Keratinocyte (primary cell): ENCODE measurements at regions not wholly inside any gene's neighbourhood (a gene's known extent, or its start where the extent isn't known, plus 50 kb on each side); places are given as distances from the start of the nearest gene placed in this dataset.

Experiments used
- DNase-seq: peaks from one replicate; pipeline ENCODE4 v3.0.0-alpha.2; 2011; ENCODE audit warnings: low read depth, missing footprints, low spot score
- FAIRE-seq: peaks from 2 replicates; lab custom pipeline; 2011; peaks lifted over from hg19 to GRCh38; lab: Jason Lieb, UNC
- H2AFZ ChIP-seq: 2 replicates; pipeline ENCODE4 v1.6.0; 2012; ENCODE audit warnings: low read length, control low read depth, inconsistent platforms; ENCODE audit not compliant: control insufficient read depth
- H3K27ac ChIP-seq: 2 replicates; pipeline ENCODE4 v1.5.1; 2011; ENCODE audit warnings: low read length; ENCODE audit not compliant: control insufficient read depth, insufficient read depth
- H3K27me3 ChIP-seq: 3 replicates; pipeline ENCODE4 v1.6.0; 2011; ENCODE audit warnings: low read length; ENCODE audit not compliant: control insufficient read depth, insufficient read depth; ENCODE audit errors: extremely low read depth
- H3K36me3 ChIP-seq, 2 experiments: 2 replicates in 1 of 2; 3 replicates in 1 of 2; pipeline ENCODE4 v1.5.1; 2011; ENCODE audit warnings: low read length in 2 of 2, mild to moderate bottlenecking in 1 of 2; ENCODE audit not compliant: control insufficient read depth in 2 of 2, insufficient read depth in 2 of 2; ENCODE audit errors: extremely low read depth in 1 of 2
- H3K4me1 ChIP-seq: 3 replicates; pipeline ENCODE4 v1.5.1; 2011; ENCODE audit warnings: low read length; ENCODE audit not compliant: control insufficient read depth, insufficient read depth; ENCODE audit errors: extremely low read depth
- H3K4me2 ChIP-seq: 3 replicates; pipeline ENCODE4 v1.6.0; 2011; ENCODE audit warnings: low read depth, low read length; ENCODE audit not compliant: control insufficient read depth, insufficient read depth; ENCODE audit errors: extremely low read depth
- H3K4me3 ChIP-seq, 3 experiments: fragments of 200-600 bp in 1 of 3; sonication (generic) in 1 of 3; 2 replicates in 2 of 3; 3 replicates in 1 of 3; pipeline ENCODE4 v1.5.1; 2011 to 2016; ENCODE audit warnings: low read length in 3 of 3, mild to moderate bottlenecking in 3 of 3, control low read depth in 2 of 3, inconsistent platforms in 1 of 3, low read depth in 1 of 3, mixed read lengths in 1 of 3, mixed run types in 1 of 3, moderate library complexity in 1 of 3; ENCODE audit not compliant: control insufficient read depth in 2 of 3, insufficient read depth in 2 of 3; ENCODE audit errors: extremely low read depth in 1 of 3
- H3K79me2 ChIP-seq: 2 replicates; pipeline ENCODE4 v1.6.0; 2012; ENCODE audit warnings: low read length; ENCODE audit not compliant: control insufficient read depth, insufficient read depth
- H3K9ac ChIP-seq: 3 replicates; pipeline ENCODE4 v1.6.0; 2011; ENCODE audit warnings: low read length; ENCODE audit not compliant: control insufficient read depth, insufficient read depth; ENCODE audit errors: extremely low read depth
- H3K9me1 ChIP-seq: 3 replicates; pipeline ENCODE4 v1.6.0; 2011; ENCODE audit warnings: low read length; ENCODE audit not compliant: control insufficient read depth, insufficient read depth; ENCODE audit errors: extremely low read depth
- H3K9me3 ChIP-seq: 2 replicates; pipeline ENCODE4 v1.5.1; 2012; ENCODE audit warnings: low read depth, low read length; ENCODE audit not compliant: control insufficient read depth
- H4K20me1 ChIP-seq: 3 replicates; pipeline ENCODE4 v1.6.0; 2011; ENCODE audit warnings: low read length; ENCODE audit not compliant: control insufficient read depth, insufficient read depth; ENCODE audit errors: extremely low read depth
- CTCF ChIP-seq, 3 experiments: IDR thresholded peaks in 1 of 3; conservative IDR thresholded peaks in 1 of 3; optimal IDR thresholded peaks in 1 of 3; 2 replicates in 2 of 3; 3 replicates in 1 of 3; pipeline versions ENCODE3 to v1.5.1; 2011; ENCODE audit warnings: low read length in 3 of 3, mild to moderate bottlenecking in 3 of 3, moderate library complexity in 2 of 3, control low read depth in 1 of 3, inconsistent platforms in 1 of 3; ENCODE audit not compliant: insufficient read depth in 2 of 3; ENCODE audit errors: extremely low read depth in 1 of 3
- EZH2 ChIP-seq: IDR thresholded peaks from one replicate; pipeline ENCODE4 v1.6.1; 2012; ENCODE audit warnings: inconsistent platforms, mild to moderate bottlenecking, low read length, moderate library complexity
- dilution Hi-C: fragments of 300-500 bp; cut with MboI; formaldehyde crosslinking; loops from one replicate; pipeline ENCODE4 v1.7.0; 2020; ENCODE audit warnings: low sequenced_read_pairs; ENCODE audit not compliant: extremely low pct_ligation_motif_present

- Histone ChIP-seq H3K9ac (no peak overlapping the region), H3K9me1 (no peaks in the 10 kb centered on the region), H3K36me3 (no peaks in the 10 kb centered on the region), H4K20me1 (no peaks in the 10 kb centered on the region), H3K4me2 (no peak overlapping the region), H3K4me3 (no peak overlapping the region), H3K9me3 (no peaks in the 10 kb centered on the region), H3K79me2 (no peaks in the 10 kb centered on the region), H3K4me1 (no peaks in the 10 kb centered on the region), H3K27me3 (peaks cover 13% of the 10 kb centered on the region), H3K27ac (no peak overlapping the region), H2AFZ (no peak overlapping the region)
- DNase-seq: no peak
- FAIRE-seq: no peak
- dilution Hi-C loops: no loop called here
- TF ChIP-seq CTCF (optimal IDR thresholded peaks at IDR 0.05 in 1 of 3, IDR thresholded peaks at IDR 0.05 in 1 of 3, conservative IDR thresholded peaks at IDR 0.05 in 1 of 3; ENCODE audit: extremely low read depth in 1 of 3, insufficient read depth in 2 of 3, low read length in 3 of 3) (no peak), EZH2 (no peak)
Observed at GRCh38 chr20:4593149-4593525, 93.1 kb upstream of the PRNP start.

GRCh38 chr20:4592316-4593148, 93.7 kb upstream of the PRNP start:
- H3K4me3 ChIP-seq: peak overlapping the region in 2 of 3 experiments; percentile 7 to 54
- peaks cover 13% of the 10 kb centered on the region for H3K27me3 ChIP-seq
- H3K9ac ChIP-seq: no peak overlapping the region
- peak overlapping the region; percentile 76 for H3K4me2 ChIP-seq
- DNase-seq: no peak
- peak overlapping the region; percentile 16 for H2AFZ ChIP-seq
- TF ChIP-seq EZH2 (no peak), CTCF (optimal IDR thresholded peaks at IDR 0.05 in 1 of 3, IDR thresholded peaks at IDR 0.05 in 1 of 3, conservative IDR thresholded peaks at IDR 0.05 in 1 of 3; ENCODE audit: extremely low read depth in 1 of 3, insufficient read depth in 2 of 3, low read length in 3 of 3) (peak; percentile 69 to 92 (median 84))
- H3K27ac ChIP-seq: no peak overlapping the region
- no peaks in the 10 kb centered on the region for H3K9me1 ChIP-seq
- no peak for FAIRE-seq
- H3K79me2 ChIP-seq: no peaks in the 10 kb centered on the region
- H3K9me3 ChIP-seq: no peaks in the 10 kb centered on the region
- no peaks in the 10 kb centered on the region for H4K20me1 ChIP-seq
- no peaks in the 10 kb centered on the region for H3K36me3 ChIP-seq
- dilution Hi-C loops: no loop called here
- H3K4me1 ChIP-seq: no peaks in the 10 kb centered on the region
